ENCODE measurements at regions not wholly inside any gene's neighbourhood (a gene's known extent, or its start where the extent isn't known, plus 50 kb on each side); places are given as distances from the start of the nearest gene placed in this dataset.
A peak's percentile ranks its signal among the peaks of the same experiment; 100 is the strongest.

- TF ChIP-seq, protein P1, sequence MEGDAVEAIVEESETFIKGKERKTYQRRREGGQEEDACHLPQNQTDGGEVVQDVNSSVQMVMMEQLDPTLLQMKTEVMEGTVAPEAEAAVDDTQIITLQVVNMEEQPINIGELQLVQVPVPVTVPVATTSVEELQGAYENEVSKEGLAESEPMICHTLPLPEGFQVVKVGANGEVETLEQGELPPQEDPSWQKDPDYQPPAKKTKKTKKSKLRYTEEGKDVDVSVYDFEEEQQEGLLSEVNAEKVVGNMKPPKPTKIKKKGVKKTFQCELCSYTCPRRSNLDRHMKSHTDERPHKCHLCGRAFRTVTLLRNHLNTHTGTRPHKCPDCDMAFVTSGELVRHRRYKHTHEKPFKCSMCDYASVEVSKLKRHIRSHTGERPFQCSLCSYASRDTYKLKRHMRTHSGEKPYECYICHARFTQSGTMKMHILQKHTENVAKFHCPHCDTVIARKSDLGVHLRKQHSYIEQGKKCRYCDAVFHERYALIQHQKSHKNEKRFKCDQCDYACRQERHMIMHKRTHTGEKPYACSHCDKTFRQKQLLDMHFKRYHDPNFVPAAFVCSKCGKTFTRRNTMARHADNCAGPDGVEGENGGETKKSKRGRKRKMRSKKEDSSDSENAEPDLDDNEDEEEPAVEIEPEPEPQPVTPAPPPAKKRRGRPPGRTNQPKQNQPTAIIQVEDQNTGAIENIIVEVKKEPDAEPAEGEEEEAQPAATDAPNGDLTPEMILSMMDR (IDR thresholded peaks at IDR 0.05), result no peak
- TF ChIP-seq POLR2AphosphoS5 (IDR thresholded peaks at IDR 0.05) (no peak), POLR2A (IDR thresholded peaks at IDR 0.05) (no peak)
- H3K36me3 ChIP-seq, result no peaks in the 10 kb centered on the region
- H3K4me3 ChIP-seq, result no peak overlapping the region
- peak in 1 of 2 donors; percentile 26 for DNase-seq
- peaks cover 0 to 6% (median 0%) of the 10 kb centered on the region in 4 donors for H3K4me1 ChIP-seq
- H3K27ac ChIP-seq, result no peak overlapping the region
- intact Hi-C loops (cut with DNase I; ENCODE audit: low total_unique reads), result no loop called here
- WGBS, 5 donors, result 44 to 63% (median 60%) methylated on average over 14 of the region's 14 CpGs
- H3K9me3 ChIP-seq, result no peaks in the 10 kb centered on the region
- no peaks in the 10 kb centered on the region for H3K27me3 ChIP-seq
Measured at GRCh38 chr10:20995123-20995987, 98.2 kb upstream of the NEBL start.

DNA sequence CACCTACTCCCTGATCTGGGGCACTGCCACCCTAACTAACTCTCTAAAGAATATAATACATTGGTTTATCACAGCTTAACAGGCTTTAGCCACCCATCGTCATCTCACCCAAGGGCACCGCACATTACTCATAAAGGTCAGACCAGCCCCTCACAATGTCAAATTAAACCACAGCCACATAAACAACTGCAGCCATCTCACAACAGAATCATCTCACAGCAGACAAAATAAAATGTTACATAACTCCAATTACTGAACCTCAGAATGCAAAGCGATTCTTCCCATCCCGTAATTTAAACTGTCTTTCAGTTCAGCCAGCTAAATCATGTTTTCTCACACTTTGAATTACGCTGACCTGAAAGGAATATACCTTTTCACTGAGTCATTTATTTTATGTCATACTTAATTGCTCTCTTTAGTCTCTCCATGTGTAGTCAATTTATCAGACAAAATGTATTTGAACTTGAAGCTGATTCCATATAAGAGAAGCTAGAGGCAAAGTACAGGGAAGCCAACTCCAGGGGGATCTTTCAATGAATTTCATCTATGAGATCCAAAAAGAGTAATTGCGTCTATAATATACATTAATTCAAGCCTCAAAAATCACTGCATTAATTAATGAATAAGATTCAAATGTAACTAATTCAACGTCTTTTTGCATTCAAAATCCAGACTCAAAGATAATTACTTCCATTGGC, 96.9 kb upstream of the NEBL start:
- Histone ChIP-seq H3K36me3 (no peaks in the 10 kb centered on the region), H3K27me3 (no peaks in the 10 kb centered on the region), H3K9me3 (no peaks in the 10 kb centered on the region), H3K27ac (no peak overlapping the region), H3K4me1 (peaks cover 0 to 6% (median 0%) of the 10 kb centered on the region in 4 donors), H3K4me3 (no peak overlapping the region)
- 88 to 94% (median 94%) methylated on average over 7 of the region's 7 CpGs for WGBS, 5 donors
- intact Hi-C loops (cut with DNase I; ENCODE audit: low total_unique reads), result no loop called here
- TF ChIP-seq, protein P1 (IDR thresholded peaks at IDR 0.05), result no peak
- TF ChIP-seq POLR2AphosphoS5 (IDR thresholded peaks at IDR 0.05) (no peak), POLR2A (IDR thresholded peaks at IDR 0.05) (no peak), EP300 (IDR thresholded peaks at IDR 0.05) (no peak)
- DNase-seq, result no peak

DNA sequence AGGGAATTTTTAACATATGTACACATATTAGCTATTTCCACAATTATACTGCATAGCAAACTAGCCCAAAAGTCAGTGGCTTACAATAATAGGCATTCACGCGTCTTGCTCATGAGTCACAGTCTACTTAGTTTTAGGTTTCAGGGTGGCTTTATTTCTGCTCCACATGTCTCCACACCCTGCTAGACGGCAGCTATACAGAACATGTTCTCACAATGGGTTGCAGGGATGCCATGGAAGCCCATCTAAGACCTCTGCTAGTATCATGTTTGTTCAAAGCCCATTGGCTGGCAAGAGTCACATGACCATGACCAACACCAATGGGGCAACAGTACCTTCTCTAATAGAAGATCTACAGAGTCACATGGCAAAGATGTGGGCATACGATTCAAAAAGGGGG, 96.3 kb upstream of the NEBL start:
- H3K27ac ChIP-seq, result no peak overlapping the region
- DNase-seq, result no peak
- H3K4me1 ChIP-seq, result peaks cover 0 to 6% (median 0%) of the 10 kb centered on the region in 4 donors
- H3K4me3 ChIP-seq, result no peak overlapping the region
- no peaks in the 10 kb centered on the region for H3K9me3 ChIP-seq
- 83 to 97% (median 94%) methylated on average over 4 of the region's 4 CpGs for WGBS, 5 donors
- no peaks in the 10 kb centered on the region for H3K36me3 ChIP-seq
- intact Hi-C loops (cut with DNase I; ENCODE audit: low total_unique reads), result no loop called here
- TF ChIP-seq POLR2A (IDR thresholded peaks at IDR 0.05) (no peak), EP300 (IDR thresholded peaks at IDR 0.05) (no peak), POLR2AphosphoS5 (IDR thresholded peaks at IDR 0.05) (no peak)
- TF ChIP-seq, protein P1 (IDR thresholded peaks at IDR 0.05), result no peak
- no peaks in the 10 kb centered on the region for H3K27me3 ChIP-seq

GRCh38 chr10:20991526-20991925, 94.4 kb upstream of the NEBL start:
- intact Hi-C loops (cut with DNase I; ENCODE audit: low total_unique reads), result no loop called here
- TF ChIP-seq POLR2A (IDR thresholded peaks at IDR 0.05) (no peak), POLR2AphosphoS5 (IDR thresholded peaks at IDR 0.05) (no peak), EP300 (IDR thresholded peaks at IDR 0.05) (no peak)
- TF ChIP-seq, protein P1 (IDR thresholded peaks at IDR 0.05), result no peak
- DNase-seq, result no peak
- H3K4me3 ChIP-seq, result no peak overlapping the region
- H3K9me3 ChIP-seq, result no peaks in the 10 kb centered on the region
- no peaks in the 10 kb centered on the region for H3K27me3 ChIP-seq
- H3K36me3 ChIP-seq, result no peaks in the 10 kb centered on the region
- H3K27ac ChIP-seq, result no peak overlapping the region
- WGBS, 5 donors, result 91 to 97% (median 95%) methylated on average over 1 of the region's 1 CpG
- peaks cover 0 to 6% (median under 1%) of the 10 kb centered on the region in 4 donors for H3K4me1 ChIP-seq

Data from stomach (tissue), 8 donors.